Endothelial cell of umbilical vein (primary cell): ENCODE measurements at regions not wholly inside any gene's neighbourhood (a gene's known extent, or its start where the extent isn't known, plus 50 kb on each side); places are given as distances from the start of the nearest gene placed in this dataset.

Experiments used
- BruUV-seq: library from RNA; stranded (reverse); fragments of 400-500 nt; replicated peaks from 2 replicates; lab custom pipeline; 2021; lab: Mats Ljungman, UMichigan
- CTCF ChIA-PET: fragments of 300-600, 350-600 bp; sonication (Branson Sonifier 250); formaldehyde crosslinking; loops from one replicate; lab custom pipeline; 2021; ENCODE audit warnings: antibody characterized with exemption, inconsistent platforms; lab: Charles Lee
- POLR2A ChIA-PET: fragments of 300-600, 350-600 bp; sonication (Branson Sonifier 250); formaldehyde crosslinking; loops from one replicate; lab custom pipeline; 2021; ENCODE audit warnings: antibody characterized with exemption, inconsistent platforms; lab: Charles Lee
- DNase-seq: peaks from one replicate; pipeline ENCODE4 v3.0.0-alpha.2; 2011; ENCODE audit warnings: low read depth, low spot score
- FAIRE-seq: peaks from 2 replicates; lab custom pipeline; 2011; peaks lifted over from hg19 to GRCh38; lab: Jason Lieb, UNC
- H2AFZ ChIP-seq: 2 replicates; pipeline ENCODE4 v1.6.0; 2012; ENCODE audit warnings: low read depth, low read length, control low read depth, inconsistent platforms
- H3K27ac ChIP-seq: 2 replicates; pipeline ENCODE4 v1.5.1; 2011; ENCODE audit warnings: low read depth, mild to moderate bottlenecking, control low read depth, low read length, moderate library complexity; ENCODE audit not compliant: insufficient read depth
- H3K27me3 ChIP-seq, 2 experiments: 2 replicates each; pipeline versions ENCODE4 v1.6.0 to v1.6.1; 2011; ENCODE audit warnings: low read length in 2 of 2, mixed read lengths in 1 of 2; ENCODE audit not compliant: control insufficient read depth in 2 of 2, insufficient read depth in 2 of 2
- H3K36me3 ChIP-seq, 2 experiments: 2 replicates in 1 of 2; 3 replicates in 1 of 2; pipeline ENCODE4 v1.5.1; 2011; ENCODE audit warnings: low read length in 2 of 2, mild to moderate bottlenecking in 1 of 2, moderate library complexity in 1 of 2; ENCODE audit not compliant: control insufficient read depth in 2 of 2, insufficient read depth in 2 of 2; ENCODE audit errors: extremely low read depth in 1 of 2
- H3K4me1 ChIP-seq: 3 replicates; pipeline ENCODE4 v1.5.1; 2011; ENCODE audit warnings: mild to moderate bottlenecking, low read length; ENCODE audit not compliant: control insufficient read depth, insufficient read depth; ENCODE audit errors: extremely low read depth
- H3K4me2 ChIP-seq: 2 replicates; pipeline ENCODE4 v1.6.1; 2011; ENCODE audit warnings: low read length, control low read depth, mixed read lengths; ENCODE audit not compliant: insufficient read depth
- H3K4me3 ChIP-seq, 3 experiments: fragments of 200-600 bp in 1 of 3; sonication (generic), shearing (Covaris generic) in 1 of 3; replicated peaks in 1 of 3; 2 replicates each; pipeline ENCODE4 v1.5.1; 2011 to 2016; ENCODE audit warnings: control low read depth in 3 of 3, low read length in 3 of 3, mild to moderate bottlenecking in 2 of 3, inconsistent platforms in 1 of 3, low read depth in 1 of 3, moderate library complexity in 1 of 3; ENCODE audit not compliant: insufficient read depth in 1 of 3
- H3K79me2 ChIP-seq: 2 replicates; pipeline ENCODE4 v1.6.0; 2012; ENCODE audit warnings: low read length, inconsistent platforms; ENCODE audit not compliant: control insufficient read depth, insufficient read depth
- H3K9ac ChIP-seq: replicated peaks from 2 replicates; pipeline ENCODE3; 2011; ENCODE audit warnings: low read length, control low read depth; ENCODE audit not compliant: insufficient read depth; ENCODE audit errors: extremely low read depth
- H3K9me1 ChIP-seq: replicated peaks from 3 replicates; pipeline ENCODE4 v1.6.0; 2011; ENCODE audit warnings: mild to moderate bottlenecking, low read length; ENCODE audit not compliant: control insufficient read depth, insufficient read depth; ENCODE audit errors: extremely low read depth
- H3K9me3 ChIP-seq: replicated peaks from 2 replicates; pipeline ENCODE4 v1.5.1; 2012; ENCODE audit warnings: low read length, inconsistent platforms; ENCODE audit not compliant: control insufficient read depth, insufficient read depth
- H4K20me1 ChIP-seq: replicated peaks from 2 replicates; pipeline ENCODE3; 2011; ENCODE audit warnings: mild to moderate bottlenecking, low read length; ENCODE audit not compliant: control insufficient read depth, insufficient read depth; ENCODE audit errors: extremely low read depth
- EZH2 ChIP-seq: IDR thresholded peaks from 2 replicates; pipeline ENCODE4 v1.6.1; 2012; ENCODE audit warnings: borderline replicate concordance, low read depth, mild to moderate bottlenecking, moderate library complexity, low read length, inconsistent platforms; ENCODE audit not compliant: severe bottlenecking
- FOS ChIP-seq: IDR thresholded peaks from 2 replicates; pipeline ENCODE4 v1.6.1; 2011; ENCODE audit warnings: mild to moderate bottlenecking, low read length, moderate library complexity, borderline replicate concordance; ENCODE audit not compliant: insufficient read depth
- GATA2 ChIP-seq: IDR thresholded peaks from 2 replicates; pipeline ENCODE4 v1.7.0; 2011; ENCODE audit warnings: low read depth, mild to moderate bottlenecking, moderate library complexity, mixed read lengths, low read length; ENCODE audit not compliant: insufficient read length, insufficient read depth
- JUN ChIP-seq: IDR thresholded peaks from 2 replicates; pipeline ENCODE4 v1.6.1; 2011; ENCODE audit warnings: borderline replicate concordance, low read depth; ENCODE audit not compliant: insufficient read length, insufficient read depth
- MAX ChIP-seq: IDR thresholded peaks from 2 replicates; pipeline ENCODE4 v1.6.1; 2011; ENCODE audit not compliant: insufficient read depth, insufficient read length
- MYC ChIP-seq: IDR thresholded peaks from one replicate; pipeline ENCODE4 v1.6.1; 2011; ENCODE audit warnings: mild to moderate bottlenecking, low read depth, low read length
- POLR2A ChIP-seq: IDR thresholded peaks from 2 replicates; pipeline ENCODE4 v1.6.1; 2012; ENCODE audit warnings: low read depth, mild to moderate bottlenecking, control low read depth, low read length
- POLR2AphosphoS5 ChIP-seq: IDR thresholded peaks from 2 replicates; pipeline ENCODE4 v1.6.1; 2012; ENCODE audit warnings: low read depth, mild to moderate bottlenecking, control low read depth, low read length, moderate library complexity; ENCODE audit not compliant: insufficient read depth
- dilution Hi-C: fragments of 300-500 bp; cut with MboI; formaldehyde crosslinking; loops from one replicate; pipeline ENCODE4 v1.15.0; 2019; ENCODE audit warnings: low sequenced_read_pairs; ENCODE audit not compliant: extremely low pct_ligation_motif_present
- intact Hi-C: fragments of 100-400 bp; cut with micrococcal nuclease; formaldehyde crosslinking; loops from one replicate; pipeline ENCODE4 v1.10.0; 2022
- TF ChIP-seq, protein P1 (sequence below), 2 donors: IDR thresholded peaks; 1 replicate in 1 of 2; 2 replicates in 1 of 2; pipeline ENCODE4 v1.5.1; 2011; ENCODE audit warnings: low read length in 2 of 2, mild to moderate bottlenecking in 2 of 2, moderate library complexity in 2 of 2, control low read depth in 1 of 2, inconsistent platforms in 1 of 2, low read depth in 1 of 2; ENCODE audit not compliant: insufficient read depth in 1 of 2; ENCODE audit errors: extremely low read depth in 1 of 2

- DNase-seq (no peak), FAIRE-seq (no peak)
- Histone ChIP-seq H3K9ac (no peak overlapping the region), H3K79me2 (no peaks in the 10 kb centered on the region), H3K27me3 (no peaks in the 10 kb centered on the region), H3K27ac (no peak overlapping the region), H3K4me2 (no peak overlapping the region), H3K36me3 (no peaks in the 10 kb centered on the region), H3K9me3 (peaks cover 4% of the 10 kb centered on the region), H3K9me1 (no peaks in the 10 kb centered on the region), H4K20me1 (no peaks in the 10 kb centered on the region), H2AFZ (no peak overlapping the region), H3K4me3 (no peak overlapping the region), H3K4me1 (no peaks in the 10 kb centered on the region)
- BruUV-seq, result no TSS peak
- TF ChIP-seq, protein P1, sequence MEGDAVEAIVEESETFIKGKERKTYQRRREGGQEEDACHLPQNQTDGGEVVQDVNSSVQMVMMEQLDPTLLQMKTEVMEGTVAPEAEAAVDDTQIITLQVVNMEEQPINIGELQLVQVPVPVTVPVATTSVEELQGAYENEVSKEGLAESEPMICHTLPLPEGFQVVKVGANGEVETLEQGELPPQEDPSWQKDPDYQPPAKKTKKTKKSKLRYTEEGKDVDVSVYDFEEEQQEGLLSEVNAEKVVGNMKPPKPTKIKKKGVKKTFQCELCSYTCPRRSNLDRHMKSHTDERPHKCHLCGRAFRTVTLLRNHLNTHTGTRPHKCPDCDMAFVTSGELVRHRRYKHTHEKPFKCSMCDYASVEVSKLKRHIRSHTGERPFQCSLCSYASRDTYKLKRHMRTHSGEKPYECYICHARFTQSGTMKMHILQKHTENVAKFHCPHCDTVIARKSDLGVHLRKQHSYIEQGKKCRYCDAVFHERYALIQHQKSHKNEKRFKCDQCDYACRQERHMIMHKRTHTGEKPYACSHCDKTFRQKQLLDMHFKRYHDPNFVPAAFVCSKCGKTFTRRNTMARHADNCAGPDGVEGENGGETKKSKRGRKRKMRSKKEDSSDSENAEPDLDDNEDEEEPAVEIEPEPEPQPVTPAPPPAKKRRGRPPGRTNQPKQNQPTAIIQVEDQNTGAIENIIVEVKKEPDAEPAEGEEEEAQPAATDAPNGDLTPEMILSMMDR (IDR thresholded peaks at IDR 0.05; ENCODE audit: extremely low read depth in 1 of 2, insufficient read depth in 1 of 2, low read depth in 1 of 2, low read length in 2 of 2), result no peak
- no peak for TF ChIP-seq JUN
- TF ChIP-seq GATA2, result no peak
- no peak for TF ChIP-seq EZH2
- no peak for TF ChIP-seq MYC
- no peak for TF ChIP-seq POLR2AphosphoS5
- TF ChIP-seq MAX, result no peak
- no peak for TF ChIP-seq FOS
- no peak for TF ChIP-seq POLR2A
- ChIA-PET POLR2A (no interaction called here), CTCF (interaction anchor here (1.2 kb wide), 1 partner anchor 9 kb away, joined by 4 read pairs; no protein-coding TSS in a partner anchor)
- dilution Hi-C loops, result no loop called here
- intact Hi-C loops, result no loop called here
Measured at GRCh38 chr4:160403081-160403480, 1300.2 kb downstream of the RAPGEF2 start.
